CD14-positive monocyte (primary cell): ENCODE measurements at regions not wholly inside any gene's neighbourhood (a gene's known extent, or its start where the extent isn't known, plus 50 kb on each side); places are given as distances from the start of the nearest gene placed in this dataset.
"Not testable (repeated sequence)": the region's sequence is repeated elsewhere in the genome, so short reads cannot be mapped to it uniquely, and the experiment has no call there.

Source experiments
- DNase-seq, 3 donors: peaks; one replicate each; pipeline ENCODE4 v3.0.0-alpha.2; 2011 to 2022
- H2AFZ ChIP-seq: 2 replicates; pipeline ENCODE4 v1.6.0; 2012; ENCODE audit warnings: mild to moderate bottlenecking, low read depth, low read length, inconsistent platforms; ENCODE audit not compliant: insufficient read depth, poor library complexity, severe bottlenecking
- H3K27ac ChIP-seq, 2 donors: 1 replicate in 1 of 2; 2 replicates in 1 of 2; pipeline ENCODE4 v1.5.1; 2012 to 2013; ENCODE audit warnings: low read length in 2 of 2, control low read depth in 1 of 2, inconsistent platforms in 1 of 2, low read depth in 1 of 2, mild to moderate bottlenecking in 1 of 2
- H3K27me3 ChIP-seq, 2 donors: one replicate each; pipeline versions ENCODE4 v1.6.0 to v1.6.1; 2011 to 2013; ENCODE audit warnings: low read length in 2 of 2; ENCODE audit not compliant: control insufficient read depth in 2 of 2, insufficient read depth in 2 of 2
- H3K36me3 ChIP-seq, 2 donors: replicated peaks in 1 of 2; 1 replicate in 1 of 2; 2 replicates in 1 of 2; pipeline versions ENCODE4 v1.5.1 to v1.6.1; 2012 to 2013; ENCODE audit warnings: low read length in 2 of 2, control low read depth in 1 of 2, inconsistent platforms in 1 of 2, mild to moderate bottlenecking in 1 of 2; ENCODE audit not compliant: insufficient read depth in 2 of 2, control insufficient read depth in 1 of 2
- H3K4me1 ChIP-seq, 2 donors: 1 replicate in 1 of 2; 2 replicates in 1 of 2; pipeline versions ENCODE4 v1.5.1 to v1.6.1; 2012 to 2013; ENCODE audit warnings: low read length in 2 of 2, control low read depth in 1 of 2, inconsistent platforms in 1 of 2, mild to moderate bottlenecking in 1 of 2, moderate library complexity in 1 of 2; ENCODE audit not compliant: insufficient read depth in 2 of 2, control insufficient read depth in 1 of 2
- H3K4me2 ChIP-seq: replicated peaks from 2 replicates; pipeline ENCODE3; 2012; ENCODE audit warnings: low read length, moderate library complexity, mild to moderate bottlenecking; ENCODE audit not compliant: poor library complexity, severe bottlenecking; ENCODE audit errors: extremely low read depth
- H3K4me3 ChIP-seq, 3 experiments: fragments of 200-600 bp in 1 of 3; sonication (generic) in 1 of 3; replicated peaks in 1 of 3; 1 replicate in 2 of 3; 2 replicates in 1 of 3; pipeline ENCODE4 v1.5.1; 2011 to 2013; ENCODE audit warnings: low read length in 3 of 3, mild to moderate bottlenecking in 3 of 3, control low read depth in 2 of 3, low read depth in 2 of 3, inconsistent platforms in 1 of 3, moderate library complexity in 1 of 3
- H3K79me2 ChIP-seq: 2 replicates; pipeline ENCODE4 v1.6.0; 2012; ENCODE audit warnings: mild to moderate bottlenecking, control low read depth, inconsistent platforms, low read length, moderate library complexity; ENCODE audit not compliant: insufficient read depth
- H3K9ac ChIP-seq: 2 replicates; pipeline ENCODE4 v1.6.0; 2017; ENCODE audit warnings: low read length, mild to moderate bottlenecking; ENCODE audit not compliant: insufficient read depth, poor library complexity, severe bottlenecking
- H3K9me3 ChIP-seq, 2 donors: replicated peaks in 1 of 2; 1 replicate in 1 of 2; 2 replicates in 1 of 2; pipeline versions ENCODE4 v1.5.1 to v1.6.1; 2012 to 2013; ENCODE audit warnings: low read length in 2 of 2, control low read depth in 1 of 2; ENCODE audit not compliant: control insufficient read depth in 1 of 2, insufficient read depth in 1 of 2
- H4K20me1 ChIP-seq: 2 replicates; pipeline ENCODE4 v1.6.0; 2012; ENCODE audit warnings: mild to moderate bottlenecking, low read length, control low read depth, moderate library complexity; ENCODE audit not compliant: insufficient read depth
- H3K27ac Mint-ChIP-seq, 7 donors: one replicate each; pipeline ENCODE4 v1.8.0; 2020; ENCODE audit warnings: mild to moderate bottlenecking in 7 of 7, mixed read lengths in 7 of 7, moderate library complexity in 6 of 7, inconsistent platforms in 2 of 7
- H3K27me3 Mint-ChIP-seq, 3 donors: one replicate each; pipeline ENCODE4 v1.8.0; 2021 to 2022; ENCODE audit warnings: low read depth in 3 of 3, mild to moderate bottlenecking in 3 of 3, mixed read lengths in 3 of 3, moderate library complexity in 3 of 3, inconsistent platforms in 1 of 3
- H3K36me3 Mint-ChIP-seq, 2 donors: one replicate each; pipeline ENCODE4 v1.8.0; 2020; ENCODE audit warnings: mixed read lengths in 2 of 2, inconsistent platforms in 1 of 2, mild to moderate bottlenecking in 1 of 2
- H3K4me1 Mint-ChIP-seq: one replicate; pipeline ENCODE4 v1.8.0; 2020; ENCODE audit warnings: mild to moderate bottlenecking, mixed read lengths
- H3K4me3 Mint-ChIP-seq, 2 donors: one replicate each; pipeline ENCODE4 v1.8.0; 2020; ENCODE audit warnings: mild to moderate bottlenecking in 2 of 2, mixed read lengths in 2 of 2, moderate library complexity in 1 of 2
- H3K9me3 Mint-ChIP-seq, 7 donors: one replicate each; pipeline ENCODE4 v1.8.0; 2020 to 2022; ENCODE audit warnings: mixed read lengths in 7 of 7, mild to moderate bottlenecking in 6 of 7, moderate library complexity in 6 of 7, inconsistent platforms in 2 of 7
- WGBS: methylation state at CpG from one replicate; pipeline ENCODE4 v1.1.5; 2013; ENCODE audit warnings: missing lambda C conversion rate; ENCODE audit not compliant: insufficient coverage; 5-methylcytosine and 5-hydroxymethylcytosine counted together
- intact Hi-C, 2 donors: fragments of 100-400 bp; cut with micrococcal nuclease; formaldehyde crosslinking; loops; one replicate each; pipeline versions ENCODE4 v1.15.0 to v1.15.1; 2023
- TF ChIP-seq, protein P1 (sequence below): fragments of 200-600 bp; IDR thresholded peaks from one replicate; pipeline ENCODE4 v1.8.0; 2022; ENCODE audit warnings: antibody characterized with exemption, mild to moderate bottlenecking

DNA sequence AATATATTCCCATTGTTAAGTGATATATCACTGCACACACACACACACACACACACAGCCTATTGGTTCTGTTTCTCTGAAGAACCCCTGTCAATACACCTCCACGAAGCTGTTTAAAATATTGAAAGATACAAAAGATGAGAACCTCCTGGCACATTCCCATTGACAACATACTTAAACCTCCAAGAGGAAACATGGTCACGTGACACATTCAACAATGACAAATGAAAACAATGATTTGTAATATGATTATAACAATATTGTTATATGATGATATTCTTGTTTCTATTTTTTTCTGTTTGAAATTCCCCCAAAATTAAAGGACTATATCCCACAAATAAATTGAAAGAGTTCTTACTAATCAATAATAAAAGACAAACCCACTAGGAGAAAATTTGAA, 1344.9 kb downstream of the BRD1 start:
- no peak overlapping the region for H3K4me3 ChIP-seq
- H3K27ac ChIP-seq: no peak overlapping the region
- Mint-ChIP-seq H3K4me1 (no peaks in the 10 kb centered on the region), H3K4me3 (no peak overlapping the region), H3K9me3 (peaks cover 0 to 2% (median 0%) of the 10 kb centered on the region in 7 donors), H3K36me3 (no peaks in the 10 kb centered on the region), H3K27ac (no peak overlapping the region), H3K27me3 (peaks cover 18 to 26% (median 23%) of the 10 kb centered on the region in 3 donors)
- WGBS: no CpG with 5 or more reads among the region's 2 CpGs
- H3K9me3 ChIP-seq: no peaks in the 10 kb centered on the region
- no peaks in the 10 kb centered on the region for H3K36me3 ChIP-seq
- H3K9ac ChIP-seq: no peak overlapping the region
- peaks cover 2 to 21% of the 10 kb centered on the region in 2 donors for H3K27me3 ChIP-seq
- no peaks in the 10 kb centered on the region for H3K79me2 ChIP-seq
- DNase-seq: no peak
- no peaks in the 10 kb centered on the region for H4K20me1 ChIP-seq
- no peak overlapping the region for H2AFZ ChIP-seq
- H3K4me2 ChIP-seq: no peak overlapping the region
- H3K4me1 ChIP-seq: no peaks in the 10 kb centered on the region
- TF ChIP-seq, protein P1, sequence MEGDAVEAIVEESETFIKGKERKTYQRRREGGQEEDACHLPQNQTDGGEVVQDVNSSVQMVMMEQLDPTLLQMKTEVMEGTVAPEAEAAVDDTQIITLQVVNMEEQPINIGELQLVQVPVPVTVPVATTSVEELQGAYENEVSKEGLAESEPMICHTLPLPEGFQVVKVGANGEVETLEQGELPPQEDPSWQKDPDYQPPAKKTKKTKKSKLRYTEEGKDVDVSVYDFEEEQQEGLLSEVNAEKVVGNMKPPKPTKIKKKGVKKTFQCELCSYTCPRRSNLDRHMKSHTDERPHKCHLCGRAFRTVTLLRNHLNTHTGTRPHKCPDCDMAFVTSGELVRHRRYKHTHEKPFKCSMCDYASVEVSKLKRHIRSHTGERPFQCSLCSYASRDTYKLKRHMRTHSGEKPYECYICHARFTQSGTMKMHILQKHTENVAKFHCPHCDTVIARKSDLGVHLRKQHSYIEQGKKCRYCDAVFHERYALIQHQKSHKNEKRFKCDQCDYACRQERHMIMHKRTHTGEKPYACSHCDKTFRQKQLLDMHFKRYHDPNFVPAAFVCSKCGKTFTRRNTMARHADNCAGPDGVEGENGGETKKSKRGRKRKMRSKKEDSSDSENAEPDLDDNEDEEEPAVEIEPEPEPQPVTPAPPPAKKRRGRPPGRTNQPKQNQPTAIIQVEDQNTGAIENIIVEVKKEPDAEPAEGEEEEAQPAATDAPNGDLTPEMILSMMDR: no peak
- intact Hi-C loops: no loop called here

DNA sequence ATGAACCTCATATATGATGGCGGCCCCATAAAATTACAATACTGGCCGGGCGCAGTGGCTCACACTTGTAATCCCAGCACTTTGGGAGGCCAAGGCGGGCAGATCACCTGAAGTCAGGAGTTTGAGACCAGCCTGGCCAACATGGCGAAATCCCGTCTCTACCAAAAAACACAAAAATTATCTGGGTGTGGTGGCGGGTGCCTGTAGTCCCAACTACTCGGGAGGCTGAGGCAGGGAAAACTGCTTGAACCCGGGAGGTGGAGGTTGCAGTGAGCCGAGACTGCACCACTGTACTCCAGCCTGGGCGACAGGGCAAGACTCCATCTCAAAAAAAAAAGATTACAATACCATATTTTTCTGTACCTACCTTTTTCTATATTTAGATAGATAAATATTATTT, 1345.5 kb downstream of the BRD1 start:
- H3K36me3 ChIP-seq, H3K4me1 Mint-ChIP-seq, H3K9me3 Mint-ChIP-seq, H3K4me1 ChIP-seq, H3K4me3 ChIP-seq, H2AFZ ChIP-seq, DNase-seq, H3K36me3 Mint-ChIP-seq, H3K27ac Mint-ChIP-seq, H3K9ac ChIP-seq, H3K4me2 ChIP-seq, H3K27ac ChIP-seq, intact Hi-C loops, H3K9me3 ChIP-seq, H3K4me3 Mint-ChIP-seq, H4K20me1 ChIP-seq, H3K79me2 ChIP-seq: not testable (repeated sequence)
- H3K27me3 Mint-ChIP-seq: peaks cover 12 to 21% (median 17%) of the 10 kb centered on the region in 3 donors
- 92% methylated on average over 2 of the region's 11 CpGs for WGBS
- H3K27me3 ChIP-seq: peaks cover 0 to 15% of the 10 kb centered on the region in 2 donors
